RWPE2 (cell line): ENCODE measurements at regions not wholly inside any gene's neighbourhood (a gene's known extent, or its start where the extent isn't known, plus 50 kb on each side); places are given as distances from the start of the nearest gene placed in this dataset.

Source experiments
- ATAC-seq: fragments of 200-7000 bp; cut with Tn5 transposase; 3 replicates; pipeline ENCODE4 v1.9.1; 2021; ENCODE audit warnings: low read depth
- DNase-seq: peaks from one replicate; pipeline ENCODE4 v3.0.0-alpha.2; 2020; ENCODE audit warnings: low spot score
- H3K27ac ChIP-seq: fragments of 450-650 bp; 2 replicates; pipeline ENCODE4 v1.5.1; 2017; ENCODE audit warnings: mild to moderate bottlenecking; ENCODE audit not compliant: poor library complexity, severe bottlenecking
- H3K27me3 ChIP-seq: fragments of 250-450 bp; sonication (Bioruptor Pico); 2 replicates; pipeline ENCODE4 v1.5.1; 2021; ENCODE audit warnings: mild to moderate bottlenecking, moderate library complexity; ENCODE audit not compliant: insufficient read depth, poor library complexity, severe bottlenecking
- H3K36me3 ChIP-seq: fragments of 250-450 bp; sonication (Bioruptor Pico); 2 replicates; pipeline ENCODE4 v1.5.1; 2020; ENCODE audit warnings: low read depth, mild to moderate bottlenecking, moderate library complexity
- H3K4me1 ChIP-seq: fragments of 250-450 bp; sonication (Bioruptor Pico); 2 replicates; pipeline ENCODE4 v1.5.1; 2021; ENCODE audit warnings: mild to moderate bottlenecking, moderate library complexity; ENCODE audit not compliant: insufficient read depth, poor library complexity, severe bottlenecking
- H3K4me3 ChIP-seq: fragments of 250-450 bp; sonication (Bioruptor Pico); 2 replicates; pipeline ENCODE4 v1.5.1; 2021; ENCODE audit warnings: mild to moderate bottlenecking, moderate library complexity; ENCODE audit not compliant: severe bottlenecking
- H3K9me3 ChIP-seq: fragments of 250-450 bp; sonication (Bioruptor Pico); 2 replicates; pipeline ENCODE4 v1.5.1; 2021; ENCODE audit warnings: mild to moderate bottlenecking, moderate library complexity; ENCODE audit not compliant: severe bottlenecking
- TF ChIP-seq, protein P1 (sequence below): fragments of 450-650 bp; IDR thresholded peaks from one replicate; pipeline ENCODE4 v1.5.1; 2017; ENCODE audit warnings: mild to moderate bottlenecking, moderate library complexity; ENCODE audit not compliant: poor library complexity, severe bottlenecking

DNA sequence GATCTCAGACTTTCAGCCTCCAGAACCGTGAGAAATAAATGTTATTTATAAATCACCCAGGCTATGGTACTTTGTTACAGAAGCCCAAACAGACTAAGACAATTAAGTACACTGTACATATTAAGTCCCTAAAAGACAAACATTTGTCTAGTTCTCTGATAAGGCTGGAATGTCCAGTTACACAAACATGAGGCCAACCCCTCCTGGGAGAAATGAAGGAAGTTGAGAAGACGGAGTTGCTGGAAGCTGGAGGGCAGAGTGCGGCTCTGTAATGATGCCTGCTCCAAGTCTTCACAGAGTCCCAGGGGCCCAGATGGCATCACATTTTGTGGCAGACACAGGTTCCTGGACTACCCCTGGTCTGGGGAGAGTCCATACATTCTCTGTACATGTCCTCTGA, 79.2 kb upstream of the ST8SIA3 start:
- TF ChIP-seq, protein P1, sequence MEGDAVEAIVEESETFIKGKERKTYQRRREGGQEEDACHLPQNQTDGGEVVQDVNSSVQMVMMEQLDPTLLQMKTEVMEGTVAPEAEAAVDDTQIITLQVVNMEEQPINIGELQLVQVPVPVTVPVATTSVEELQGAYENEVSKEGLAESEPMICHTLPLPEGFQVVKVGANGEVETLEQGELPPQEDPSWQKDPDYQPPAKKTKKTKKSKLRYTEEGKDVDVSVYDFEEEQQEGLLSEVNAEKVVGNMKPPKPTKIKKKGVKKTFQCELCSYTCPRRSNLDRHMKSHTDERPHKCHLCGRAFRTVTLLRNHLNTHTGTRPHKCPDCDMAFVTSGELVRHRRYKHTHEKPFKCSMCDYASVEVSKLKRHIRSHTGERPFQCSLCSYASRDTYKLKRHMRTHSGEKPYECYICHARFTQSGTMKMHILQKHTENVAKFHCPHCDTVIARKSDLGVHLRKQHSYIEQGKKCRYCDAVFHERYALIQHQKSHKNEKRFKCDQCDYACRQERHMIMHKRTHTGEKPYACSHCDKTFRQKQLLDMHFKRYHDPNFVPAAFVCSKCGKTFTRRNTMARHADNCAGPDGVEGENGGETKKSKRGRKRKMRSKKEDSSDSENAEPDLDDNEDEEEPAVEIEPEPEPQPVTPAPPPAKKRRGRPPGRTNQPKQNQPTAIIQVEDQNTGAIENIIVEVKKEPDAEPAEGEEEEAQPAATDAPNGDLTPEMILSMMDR: no peak
- Histone ChIP-seq H3K27me3 (peaks cover 24% of the 10 kb centered on the region), H3K9me3 (no peaks in the 10 kb centered on the region), H3K36me3 (no peaks in the 10 kb centered on the region), H3K4me1 (no peaks in the 10 kb centered on the region), H3K4me3 (no peak overlapping the region), H3K27ac (no peak overlapping the region)
- no peak for ATAC-seq
- DNase-seq: no peak

DNA sequence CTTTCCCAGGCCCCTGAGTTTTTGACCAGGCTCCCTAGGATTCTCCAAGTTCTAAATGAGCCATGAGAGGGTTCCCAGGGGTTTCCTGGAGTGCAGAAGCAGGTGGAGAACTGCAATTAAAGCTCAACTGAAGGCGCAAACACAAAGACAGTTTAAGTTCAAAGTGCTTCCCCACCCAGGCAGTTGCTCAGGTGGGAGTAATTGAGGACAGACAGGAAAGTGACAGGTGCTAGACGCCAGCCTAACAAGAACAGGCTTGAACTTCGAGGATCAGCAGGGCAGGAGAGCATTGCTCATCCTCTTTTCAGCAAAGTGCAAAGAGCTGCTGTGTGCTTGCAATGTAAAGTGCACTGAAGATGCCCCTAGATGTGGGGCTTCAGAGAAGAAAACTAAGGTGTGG, 77.2 kb upstream of the ST8SIA3 start:
- peaks cover 24% of the 10 kb centered on the region for H3K27me3 ChIP-seq
- TF ChIP-seq, protein P1: no peak
- H3K36me3 ChIP-seq: no peaks in the 10 kb centered on the region
- H3K27ac ChIP-seq: no peak overlapping the region
- DNase-seq (no peak), ATAC-seq (no peak)
- H3K4me3 ChIP-seq: no peak overlapping the region
- no peaks in the 10 kb centered on the region for H3K9me3 ChIP-seq
- H3K4me1 ChIP-seq: no peaks in the 10 kb centered on the region

DNA sequence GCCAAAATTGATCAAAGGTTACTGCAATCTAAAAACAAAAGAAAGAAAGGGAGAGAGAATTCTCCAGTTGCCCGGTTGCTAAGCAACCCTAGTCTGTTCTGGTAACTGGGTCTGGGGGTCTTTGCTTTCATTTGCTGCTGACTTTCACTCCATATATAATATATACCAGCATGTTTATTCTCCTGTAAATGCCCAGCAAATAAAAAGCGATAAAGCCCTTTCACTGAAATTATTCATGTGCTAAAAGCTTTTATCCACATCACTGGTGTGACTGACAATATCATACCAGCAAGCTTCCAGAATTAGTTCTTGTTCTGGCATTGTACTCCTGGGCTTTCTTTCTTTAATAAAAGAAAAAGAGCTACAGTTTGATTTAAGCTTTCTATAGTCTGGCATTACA, 75.5 kb upstream of the ST8SIA3 start:
- H3K4me3 ChIP-seq: no peak overlapping the region
- peaks cover 24% of the 10 kb centered on the region for H3K27me3 ChIP-seq
- H3K27ac ChIP-seq: no peak overlapping the region
- TF ChIP-seq, protein P1: no peak
- no peaks in the 10 kb centered on the region for H3K4me1 ChIP-seq
- no peak for ATAC-seq
- DNase-seq: no peak
- no peaks in the 10 kb centered on the region for H3K9me3 ChIP-seq
- H3K36me3 ChIP-seq: no peaks in the 10 kb centered on the region

DNA sequence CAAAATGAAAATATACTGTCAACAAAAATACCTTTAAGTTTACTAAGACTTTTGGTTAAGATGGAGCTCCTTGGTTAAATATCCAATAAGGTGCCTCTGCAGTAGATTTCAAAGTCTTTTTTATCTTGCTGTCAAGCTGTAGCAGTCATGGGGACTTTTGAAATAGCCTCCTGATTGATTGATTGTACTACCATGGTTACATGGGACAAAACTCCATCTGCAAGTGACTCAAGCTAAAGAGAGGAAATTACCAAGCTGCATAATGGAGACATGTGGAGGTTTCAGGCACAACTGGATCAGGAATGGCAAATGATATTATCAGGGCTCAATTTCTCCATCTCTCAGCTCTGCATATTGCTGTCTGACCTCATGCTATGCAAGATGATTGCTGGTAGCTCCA, 73.4 kb upstream of the ST8SIA3 start:
- ATAC-seq: no peak
- DNase-seq: no peak
- Histone ChIP-seq H3K4me3 (no peak overlapping the region), H3K27me3 (peaks cover 7% of the 10 kb centered on the region), H3K27ac (no peak overlapping the region), H3K4me1 (no peaks in the 10 kb centered on the region), H3K36me3 (no peaks in the 10 kb centered on the region), H3K9me3 (no peaks in the 10 kb centered on the region)
- TF ChIP-seq, protein P1: no peak

DNA sequence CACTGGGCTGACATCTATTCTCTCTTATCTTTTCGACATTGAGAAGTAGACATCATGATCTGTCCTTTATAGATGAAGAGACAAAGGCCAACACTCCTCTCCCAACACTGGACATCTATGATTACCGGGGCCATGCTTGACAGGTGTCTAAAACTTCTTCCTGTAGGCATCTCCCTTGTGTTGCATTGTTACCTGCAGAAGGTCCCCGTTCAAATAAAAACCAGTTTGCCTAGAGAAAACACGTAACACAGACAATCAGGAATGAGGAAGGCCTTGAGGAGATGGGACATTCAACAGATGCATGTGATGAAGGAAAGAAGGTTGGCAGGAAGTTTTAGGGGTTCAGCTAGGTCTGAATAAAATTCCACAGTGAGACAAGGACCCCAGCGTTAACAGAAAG, 70.8 kb upstream of the ST8SIA3 start:
- Histone ChIP-seq H3K36me3 (no peaks in the 10 kb centered on the region), H3K4me3 (no peak overlapping the region), H3K27ac (no peak overlapping the region), H3K9me3 (no peaks in the 10 kb centered on the region), H3K4me1 (no peaks in the 10 kb centered on the region), H3K27me3 (no peaks in the 10 kb centered on the region)
- no peak for ATAC-seq
- TF ChIP-seq, protein P1: no peak
- DNase-seq: no peak
